Bone marrow (tissue), 2 donors: ENCODE measurements at regions not wholly inside any gene's neighbourhood (a gene's known extent, or its start where the extent isn't known, plus 50 kb on each side); places are given as distances from the start of the nearest gene placed in this dataset.
"Not testable (repeated sequence)": the region's sequence is repeated elsewhere in the genome, so short reads cannot be mapped to it uniquely, and the experiment has no call there.

ENCODE experiments used
- DNase-seq, 2 donors: peaks; one replicate each; lab custom pipeline; 2025; lab: John Stamatoyannopoulos, UW

DNA sequence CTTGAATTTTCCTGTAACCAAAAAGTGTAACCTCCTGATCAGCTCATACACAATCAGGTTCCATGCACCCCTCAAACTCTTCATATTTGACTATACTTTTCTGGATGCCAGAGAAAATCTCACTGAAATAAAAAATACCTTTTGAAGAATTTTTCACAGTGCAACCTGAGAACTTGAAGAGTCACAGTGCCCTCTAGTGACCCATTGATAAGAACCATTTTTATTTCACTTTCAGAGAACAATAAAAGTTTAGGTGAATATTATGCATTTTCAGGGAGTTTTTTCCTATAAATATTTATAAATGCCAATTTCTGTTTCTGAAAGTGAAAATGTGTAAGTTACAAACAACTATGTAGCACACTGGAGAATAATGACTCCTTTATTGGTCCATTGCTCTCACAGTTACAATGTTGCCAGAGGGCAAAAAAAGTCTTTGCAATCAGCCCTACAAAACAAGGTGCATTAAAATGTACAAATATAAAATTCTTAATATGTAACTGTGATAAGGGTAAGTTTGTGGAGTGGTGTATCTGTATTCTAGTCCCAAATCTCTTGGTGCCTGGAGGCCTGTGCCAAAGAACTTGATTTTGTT lies 153.6 kb upstream of the INTU start:
- no peak for DNase-seq

DNA sequence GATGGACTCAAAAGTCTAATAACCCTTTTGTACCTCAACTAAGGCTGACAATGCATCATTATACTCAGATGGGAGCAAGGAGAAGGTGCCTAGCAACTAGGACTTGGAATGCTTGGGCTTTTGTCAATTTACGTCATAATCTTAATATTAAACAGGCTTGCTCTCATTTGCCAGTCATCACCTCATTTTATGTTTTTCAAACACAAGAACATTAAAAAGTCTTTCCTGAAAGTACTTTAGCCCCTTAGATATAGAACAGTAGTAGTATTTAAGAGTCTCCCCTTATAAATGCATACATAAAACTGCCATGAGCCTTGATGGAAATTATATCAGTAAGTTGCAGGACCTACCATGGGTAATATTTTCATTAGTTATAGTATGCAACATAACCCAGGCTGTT lies 150.7 kb upstream of the INTU start:
- no peak for DNase-seq

DNA sequence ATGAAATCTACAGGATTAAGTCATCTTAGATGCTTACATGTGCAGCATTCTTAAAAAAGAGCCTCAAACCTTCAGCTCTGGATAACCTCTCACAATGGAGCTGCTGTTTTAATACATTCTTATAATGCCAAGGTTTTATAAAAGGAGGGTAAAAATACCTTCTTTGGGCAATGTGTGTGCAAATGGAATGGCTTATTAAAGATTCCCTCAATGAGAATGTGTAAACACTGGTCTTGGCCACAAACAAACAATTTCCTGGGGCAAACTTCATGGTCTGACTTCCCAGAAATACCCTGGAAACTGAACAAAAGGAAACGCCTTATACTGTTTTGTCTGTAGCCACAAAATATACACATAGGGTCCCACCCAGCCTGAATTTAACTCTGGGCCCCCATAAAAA lies 148.6 kb upstream of the INTU start:
- no peak for DNase-seq

DNA sequence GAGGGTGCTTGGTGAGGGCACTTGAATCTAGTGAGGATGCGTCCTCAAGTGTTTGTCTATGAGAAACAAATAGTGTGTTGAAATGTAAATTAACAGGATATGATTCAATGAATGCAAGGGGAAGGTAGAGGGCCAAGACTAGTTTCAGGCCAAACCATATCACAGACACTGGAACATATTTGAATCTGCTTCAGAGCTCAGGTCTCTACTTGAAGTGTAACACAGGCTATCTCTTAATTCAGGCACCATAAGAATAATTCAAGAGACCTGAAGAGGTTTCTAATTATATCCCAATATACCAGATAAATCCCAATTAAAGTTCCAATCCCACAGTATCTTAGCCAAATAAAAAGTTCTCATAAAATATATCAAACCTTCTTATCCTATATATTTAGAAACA lies 146.5 kb upstream of the INTU start:
- DNase-seq = no peak

DNA sequence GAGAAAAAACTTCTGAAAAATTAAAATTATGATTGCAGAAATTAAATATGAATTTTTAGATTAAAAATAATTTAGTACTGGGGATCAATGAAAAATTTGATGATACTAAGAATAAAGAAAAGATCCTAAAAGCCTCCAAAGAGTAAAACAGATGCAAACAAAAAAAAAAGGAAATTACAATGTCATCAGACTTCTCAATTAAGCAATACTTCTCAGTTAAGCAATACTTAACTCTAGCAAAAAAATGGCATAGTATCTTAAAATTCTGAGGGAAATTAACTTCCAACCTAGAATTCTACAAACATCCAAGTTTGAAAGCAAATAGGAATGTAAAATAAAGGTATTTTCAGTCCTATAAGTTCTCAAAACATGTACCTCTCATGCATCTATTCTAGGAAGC lies 141.2 kb upstream of the INTU start:
- no peak for DNase-seq

DNA sequence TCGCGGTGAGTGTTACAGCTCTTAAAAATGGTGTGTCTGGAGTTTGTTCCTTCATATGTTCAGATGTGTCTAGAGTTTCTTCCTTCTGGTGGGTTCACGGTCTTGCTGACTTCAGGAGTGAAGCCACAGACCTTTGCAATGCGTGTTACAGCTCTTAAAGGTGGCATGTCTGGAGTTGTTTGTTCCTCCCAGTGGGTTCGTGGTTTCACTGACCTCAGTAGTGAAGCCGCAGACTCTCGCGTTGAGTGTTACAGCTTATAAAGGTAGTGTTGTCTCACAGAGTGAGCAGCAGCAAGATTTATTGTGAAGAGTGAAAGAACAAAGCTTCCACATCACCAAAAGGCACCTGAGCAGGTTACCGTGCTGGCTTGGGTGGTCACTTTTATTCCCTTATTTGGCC lies 135.9 kb upstream of the INTU start:
- not testable (repeated sequence) for DNase-seq

DNA sequence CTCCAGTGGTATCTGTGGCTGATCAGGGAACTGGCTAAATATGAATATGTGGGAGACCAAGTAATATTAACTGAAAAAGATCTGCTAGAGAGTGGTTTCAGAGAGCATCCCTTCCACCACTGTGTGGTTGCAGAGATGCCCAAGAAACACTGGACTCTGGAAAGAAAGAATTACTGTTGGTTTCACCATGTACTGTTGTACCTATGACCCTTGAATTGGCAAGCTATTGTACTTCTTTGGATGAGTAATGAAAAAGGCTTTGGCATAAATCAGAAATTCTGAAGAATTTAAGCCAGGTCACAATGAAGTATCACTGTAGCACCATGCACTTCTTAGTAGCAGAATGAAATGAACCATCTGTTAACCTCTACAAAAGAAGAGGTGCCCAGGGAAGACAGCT lies 134.4 kb upstream of the INTU start:
- DNase-seq = no peak

DNA sequence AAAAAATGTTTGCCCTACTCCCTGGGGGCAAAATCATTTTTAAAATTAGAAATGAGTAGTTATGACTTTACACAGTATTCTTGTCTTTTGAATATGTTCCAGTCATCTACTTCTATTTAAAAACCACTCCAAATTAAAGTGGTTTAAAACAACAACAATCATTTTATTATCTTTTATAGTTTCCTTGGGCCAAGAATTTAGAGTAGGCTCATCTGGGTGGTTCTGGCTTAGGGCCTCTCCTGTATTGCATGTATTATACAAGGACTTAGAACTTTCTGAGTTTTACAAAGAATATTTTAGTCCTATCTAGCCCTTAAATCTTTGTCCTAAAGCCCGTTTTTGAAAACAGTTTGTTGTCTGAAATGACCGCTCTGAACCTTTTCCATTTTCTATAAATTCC lies 132.5 kb upstream of the INTU start:
- no peak for DNase-seq

DNA sequence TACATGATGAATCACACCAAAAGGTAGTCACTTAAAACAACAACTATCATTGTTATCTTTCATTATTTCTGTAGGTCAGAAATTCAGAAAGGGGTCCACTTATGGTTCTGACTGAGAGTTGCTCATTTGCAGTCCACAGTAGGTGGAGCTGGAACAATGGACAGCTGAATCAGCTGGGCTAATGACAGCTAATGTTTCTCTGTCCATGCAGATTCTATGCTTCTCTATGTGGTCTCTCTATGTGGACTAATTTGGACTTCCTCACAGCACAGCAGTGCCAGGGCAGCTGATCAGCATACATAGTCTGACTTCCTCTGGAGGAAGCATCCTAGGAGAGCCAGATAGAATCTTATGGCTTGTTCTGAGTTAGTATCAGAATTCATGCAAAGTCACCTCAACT lies 131.7 kb upstream of the INTU start:
- no peak for DNase-seq

DNA sequence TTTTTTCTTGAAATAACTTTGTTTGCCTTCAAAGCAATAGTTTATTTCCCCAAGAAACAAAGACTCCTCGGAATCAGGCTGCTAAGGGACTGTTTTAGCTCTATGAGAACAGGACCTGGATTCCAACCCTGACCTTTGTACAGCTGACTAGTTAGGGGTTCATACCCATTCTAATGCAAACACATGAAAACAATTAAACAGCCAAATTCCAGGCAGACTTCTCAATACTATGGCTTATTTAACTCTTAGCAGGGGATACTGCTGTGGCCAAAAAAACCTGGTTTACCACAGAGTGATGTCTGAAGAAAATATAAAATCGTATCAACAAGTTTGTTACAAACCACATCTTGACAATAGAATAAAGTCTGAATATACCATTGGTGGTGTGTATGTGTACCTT lies 129.6 kb upstream of the INTU start:
- DNase-seq = no peak

DNA sequence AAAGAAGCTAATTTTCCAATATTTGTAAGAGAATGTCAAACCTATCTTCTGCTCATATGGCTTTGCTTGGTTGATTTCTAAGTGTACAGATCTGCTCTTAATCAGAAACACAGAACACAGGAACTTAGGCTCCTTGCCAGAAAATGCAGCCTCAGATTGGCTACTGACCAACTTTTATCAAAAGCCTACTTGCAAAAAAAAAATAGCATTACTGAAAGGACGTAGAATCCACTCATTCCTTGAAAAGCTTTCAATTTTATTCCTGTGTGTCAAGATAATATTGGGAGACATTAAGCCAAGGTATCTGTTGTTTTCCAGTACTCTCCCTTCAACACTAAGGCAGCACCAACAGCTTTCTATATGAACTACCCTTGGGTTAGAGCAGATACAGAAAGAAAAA lies 127.6 kb upstream of the INTU start:
- DNase-seq = no peak

DNA sequence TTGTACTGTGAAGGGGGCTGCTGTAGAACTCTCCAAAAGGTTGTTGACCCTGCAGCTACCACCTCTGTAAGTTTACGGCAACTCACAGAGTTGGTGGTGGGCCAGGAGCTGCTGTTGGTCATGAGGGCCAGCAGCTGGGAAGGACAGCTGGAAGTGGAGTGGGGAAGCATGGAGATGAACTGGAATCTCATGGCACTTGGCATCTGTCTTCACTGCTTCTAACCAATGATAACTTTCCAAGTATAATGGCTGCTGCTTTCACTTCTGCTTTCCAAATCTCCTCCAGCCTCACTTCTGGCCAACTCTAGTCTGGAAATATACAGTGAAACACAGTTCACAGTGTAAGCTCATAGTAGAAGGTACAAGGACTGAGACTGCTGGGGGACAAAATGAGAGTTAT lies 126.5 kb upstream of the INTU start:
- DNase-seq = no peak

DNA sequence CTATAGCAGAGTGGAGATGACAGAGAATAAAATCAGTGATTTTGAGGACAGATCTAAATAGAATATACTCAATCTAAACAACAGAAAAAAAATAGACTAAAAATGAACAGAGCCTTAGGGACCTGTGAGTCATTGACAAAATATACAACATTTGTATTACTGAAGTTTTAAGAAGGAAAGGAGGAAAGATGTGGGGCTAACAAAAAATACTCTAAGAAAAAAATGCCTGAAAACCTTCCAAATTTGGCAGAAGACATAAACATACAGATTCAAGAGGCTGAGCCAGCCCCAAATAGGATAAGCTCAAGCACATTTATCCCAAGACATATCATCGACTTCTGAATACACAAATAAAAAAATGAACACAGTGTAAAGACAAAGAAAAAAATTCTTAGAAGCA lies 123.6 kb upstream of the INTU start:
- DNase-seq = no peak

DNA sequence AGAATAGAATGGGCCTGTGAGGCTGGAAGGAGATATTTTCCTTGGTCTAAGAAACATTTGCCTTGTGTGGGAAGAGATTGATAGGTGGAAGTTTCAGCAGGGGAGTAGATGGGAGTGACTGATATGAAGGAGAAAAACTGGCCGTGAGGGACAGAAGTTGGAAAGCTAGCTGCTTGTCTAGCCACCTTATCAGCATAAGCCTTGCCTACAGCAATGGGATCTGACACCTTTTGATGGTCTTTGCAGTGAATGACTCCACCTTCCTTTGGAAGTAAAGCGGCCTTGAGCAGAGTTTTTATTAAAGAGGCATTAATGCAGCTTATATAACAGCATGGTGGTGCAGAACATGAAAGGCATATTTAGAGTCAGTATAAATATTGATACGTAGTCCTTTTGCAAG lies 120.1 kb upstream of the INTU start:
- DNase-seq = not testable (repeated sequence)

DNA sequence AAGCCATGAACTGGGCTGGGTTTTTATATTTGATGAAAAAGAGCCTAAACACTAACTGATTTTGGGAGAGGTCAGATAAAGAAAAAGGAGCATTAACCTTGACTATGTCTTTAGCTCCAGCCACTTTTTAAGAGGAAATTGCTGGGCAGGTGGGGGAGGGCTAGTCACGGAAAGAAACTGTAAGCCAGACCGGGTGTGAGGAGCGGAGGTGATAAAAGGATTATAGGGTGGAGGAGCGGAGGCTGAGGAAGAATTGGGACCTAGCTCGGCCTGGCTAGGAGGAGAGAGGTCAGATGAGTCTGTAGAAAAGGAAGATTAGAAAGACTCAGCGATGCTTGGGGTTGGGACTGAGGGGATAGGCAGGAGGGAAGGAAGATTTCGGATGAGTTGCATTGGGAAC lies 117.5 kb upstream of the INTU start:
- not testable (repeated sequence) for DNase-seq

DNA sequence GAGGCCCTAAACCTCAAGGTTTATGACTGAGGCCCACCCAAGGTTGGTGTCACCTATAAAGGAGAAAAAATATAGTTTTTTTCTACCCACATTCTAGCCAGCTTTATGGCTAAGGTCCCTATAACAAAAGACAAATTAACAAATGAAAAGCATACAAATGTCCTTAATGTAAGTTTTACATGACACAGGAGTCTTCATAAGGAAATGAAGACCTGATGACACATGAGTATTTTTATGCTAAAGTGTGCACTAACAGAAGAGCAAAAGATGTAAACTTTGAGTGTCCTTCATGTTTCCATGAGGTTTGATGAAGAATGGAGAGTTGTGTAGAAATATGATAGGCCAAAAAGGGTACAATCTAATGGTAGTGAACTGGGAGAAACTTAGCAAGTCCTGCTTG lies 114.7 kb upstream of the INTU start:
- no peak for DNase-seq

DNA sequence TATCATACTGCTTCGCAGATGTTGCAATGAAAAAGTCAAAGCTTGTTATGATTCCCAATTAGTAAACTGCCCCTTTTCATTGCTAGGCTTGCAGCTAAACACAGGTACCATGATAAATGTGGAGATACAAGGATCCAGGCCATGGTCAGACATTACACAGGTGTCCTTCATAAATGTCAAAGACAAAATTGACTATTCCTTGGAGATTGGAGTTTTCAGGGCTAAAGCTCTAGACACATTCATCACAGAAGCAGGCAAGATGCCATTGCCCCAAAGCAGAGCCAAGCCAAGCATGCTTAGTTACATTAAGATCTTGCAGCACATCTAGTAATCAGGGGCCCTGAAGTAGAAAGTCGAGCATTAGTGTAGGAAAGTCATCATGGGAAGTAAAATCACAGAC lies 111.3 kb upstream of the INTU start:
- no peak for DNase-seq

DNA sequence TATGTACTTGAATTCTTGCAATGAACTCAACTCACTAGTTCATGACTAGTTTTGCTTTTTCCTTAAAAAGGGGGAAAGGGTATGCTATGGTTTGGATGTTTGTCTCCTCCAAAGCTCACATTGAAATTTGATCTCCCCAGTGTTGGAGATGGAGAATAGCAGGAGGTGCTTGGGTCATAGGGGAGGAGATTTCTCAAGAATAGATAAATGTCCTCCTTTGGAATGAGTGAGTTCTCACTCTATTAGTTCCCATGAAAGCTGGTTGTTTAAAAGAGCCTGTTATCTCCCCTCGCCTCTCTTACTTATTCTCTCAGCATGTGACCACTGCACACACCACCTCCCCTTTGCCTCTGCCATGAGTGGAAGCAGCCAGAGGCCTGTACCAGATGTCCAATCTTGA lies 109.4 kb upstream of the INTU start:
- DNase-seq = no peak

DNA sequence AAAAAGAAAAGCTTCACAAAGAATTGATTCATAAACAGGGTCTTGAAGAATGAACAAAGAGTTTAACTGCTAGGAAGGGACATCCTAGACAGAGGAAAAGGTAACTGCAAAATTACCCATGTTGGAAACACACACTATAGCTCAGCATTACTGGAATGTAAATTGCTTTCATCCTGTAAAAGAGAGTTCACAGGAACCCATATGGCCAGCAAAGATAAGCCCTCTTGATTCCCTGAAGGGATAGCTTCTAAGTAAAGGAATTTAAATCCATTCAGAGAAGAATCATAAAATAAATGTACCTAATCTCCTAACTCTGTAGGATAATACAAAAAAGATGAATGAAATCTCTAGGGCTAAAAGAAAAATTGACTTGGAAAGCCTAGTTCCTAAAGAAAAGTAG lies 107.1 kb upstream of the INTU start:
- DNase-seq = no peak

DNA sequence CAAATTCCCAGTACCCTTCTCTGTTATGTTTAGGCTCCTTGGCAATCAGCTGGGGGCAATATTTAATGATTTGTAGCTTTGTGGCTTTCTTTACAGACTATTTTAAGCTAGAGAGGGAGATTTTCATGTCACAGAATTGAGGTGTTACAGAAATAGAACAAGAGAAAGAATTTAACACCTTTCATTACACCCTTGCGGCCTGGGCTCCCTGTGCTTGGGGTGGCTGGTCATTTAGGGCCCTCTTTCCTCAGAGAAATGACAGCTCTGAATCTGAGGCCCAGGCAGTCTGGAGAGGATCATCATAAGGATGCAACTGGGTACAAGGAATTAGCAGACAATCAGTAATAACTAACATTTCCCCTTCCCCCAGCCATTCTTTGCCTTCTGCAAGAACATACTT lies 104.5 kb upstream of the INTU start:
- no peak for DNase-seq

DNA sequence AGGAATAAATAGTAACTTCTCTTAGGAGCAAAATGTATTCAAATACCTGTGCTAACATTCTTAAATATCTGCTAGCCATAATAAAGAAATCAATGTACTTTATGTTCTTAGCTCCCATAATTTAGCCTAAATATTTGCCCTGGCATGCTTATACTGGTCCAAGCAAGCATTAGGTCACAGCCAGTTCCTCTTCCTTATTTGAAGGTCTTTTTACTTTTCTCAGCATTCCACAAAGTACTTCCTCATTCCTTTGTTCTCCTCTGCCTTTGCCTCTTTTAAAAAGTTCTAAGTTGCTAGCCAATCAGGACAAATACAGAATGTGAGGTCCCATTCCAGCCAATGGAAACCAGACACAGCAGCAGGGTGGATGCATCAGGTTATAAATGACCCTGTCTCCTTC lies 102.9 kb upstream of the INTU start:
- not testable (repeated sequence) for DNase-seq

DNA sequence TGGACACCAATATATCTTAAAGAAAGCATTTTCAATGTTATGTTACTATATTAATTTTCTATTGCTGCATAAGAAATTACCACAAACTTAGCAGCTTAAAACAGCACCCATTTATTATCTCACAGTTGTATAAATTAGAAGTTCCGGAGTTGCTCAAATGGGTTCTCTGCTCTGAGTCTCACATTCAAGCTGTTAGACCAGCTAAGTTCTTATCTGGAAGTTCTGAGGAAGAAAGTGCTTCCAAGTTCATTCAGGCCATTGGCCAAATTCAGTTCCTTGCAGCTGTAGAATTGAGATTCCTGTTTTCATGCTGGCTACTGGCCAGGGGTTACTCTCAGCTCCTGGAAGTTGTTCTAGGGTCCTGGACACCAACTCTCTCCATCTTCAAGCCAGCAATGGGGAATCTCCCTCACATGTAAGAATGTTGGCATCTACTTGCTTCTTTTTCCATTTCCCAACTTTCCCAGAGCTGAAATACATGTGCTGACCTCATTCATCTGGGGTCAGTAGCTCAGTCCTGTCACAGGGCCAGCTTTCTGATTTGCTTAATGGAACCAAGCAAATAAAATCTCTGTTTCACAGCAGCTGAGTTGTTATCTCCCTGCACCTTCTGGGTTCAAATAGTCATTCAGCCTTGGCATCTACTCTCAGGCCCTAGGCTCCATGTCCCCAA lies 99.6 kb upstream of the INTU start:
- no peak for DNase-seq

DNA sequence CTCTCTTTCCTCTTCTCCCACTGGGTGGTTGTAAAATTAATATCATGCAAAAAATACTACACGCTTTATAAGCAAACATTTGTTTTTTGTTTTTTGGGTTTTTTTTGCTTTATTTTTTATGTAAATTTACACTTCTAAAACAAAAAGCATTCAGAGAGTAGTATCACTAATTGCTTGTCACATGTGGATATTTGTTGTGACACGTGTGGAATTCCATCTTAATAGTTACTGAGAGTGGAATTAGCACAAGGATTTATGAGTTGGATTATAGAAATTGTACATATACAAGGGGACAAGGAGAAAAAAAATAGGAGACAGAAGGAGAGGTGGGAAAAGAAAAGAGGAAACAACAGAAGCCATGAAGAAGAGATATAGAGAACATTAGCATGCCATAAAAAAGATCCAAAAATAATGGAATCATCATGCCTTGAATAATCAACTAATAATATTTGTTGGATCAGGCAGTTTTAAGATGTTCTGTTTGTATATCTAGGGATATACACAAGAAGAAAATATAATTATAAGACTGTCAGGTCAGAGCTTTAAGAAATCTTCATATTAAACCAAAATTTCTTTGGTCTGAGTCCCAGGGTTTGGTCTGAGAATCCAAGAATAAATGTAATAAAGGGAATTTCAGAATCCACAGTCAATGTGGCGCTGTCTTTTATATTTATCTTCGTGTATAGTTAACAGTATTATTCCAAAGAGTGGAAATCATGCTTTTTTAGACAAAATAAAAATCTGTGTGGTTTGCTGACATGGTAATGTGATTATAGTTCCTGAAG lies 98.5 kb upstream of the INTU start:
- no peak for DNase-seq

DNA sequence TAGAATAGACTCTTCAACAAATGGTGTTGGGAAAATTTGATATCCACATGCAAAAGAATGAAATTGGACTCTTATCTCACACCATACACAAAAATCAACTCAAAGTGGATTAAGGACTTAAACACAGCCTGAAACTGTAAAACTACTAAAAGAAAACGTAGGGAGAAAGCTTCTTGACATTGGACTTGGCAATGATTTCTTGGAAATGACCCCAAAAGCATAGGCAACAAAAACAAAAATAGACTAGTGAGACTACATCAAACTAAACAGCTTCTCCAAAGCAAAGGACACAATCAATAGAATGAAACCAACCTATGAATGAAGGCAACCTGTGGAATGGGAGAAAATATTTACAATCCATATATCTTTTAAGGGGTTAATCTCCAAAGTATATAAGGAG lies 94.7 kb upstream of the INTU start:
- no peak for DNase-seq
